Liver (tissue), 8 donors: ENCODE measurements at regions not wholly inside any gene's neighbourhood (a gene's known extent, or its start where the extent isn't known, plus 50 kb on each side); places are given as distances from the start of the nearest gene placed in this dataset.

Experiments used
- DNase-seq: peaks from one replicate; pipeline ENCODE4 v3.0.0-alpha.2; 2017; ENCODE audit warnings: low spot score
- H3K27ac ChIP-seq, 2 donors: one replicate each; pipeline ENCODE4 v1.7.0; 2013; ENCODE audit warnings: inconsistent platforms in 2 of 2, low read length in 2 of 2, control low read depth in 1 of 2, low read depth in 1 of 2, mild to moderate bottlenecking in 1 of 2
- H3K27me3 ChIP-seq, 4 donors: one replicate each; pipeline versions ENCODE4 v1.6.1 to v1.7.0; 2013; ENCODE audit warnings: low read length in 3 of 4, inconsistent platforms in 1 of 4, mild to moderate bottlenecking in 1 of 4, moderate library complexity in 1 of 4; ENCODE audit not compliant: control insufficient read depth in 4 of 4, insufficient read depth in 4 of 4
- H3K36me3 ChIP-seq, 4 donors: one replicate each; pipeline versions ENCODE4 v1.6.1 to v1.7.0; 2013; ENCODE audit warnings: low read length in 3 of 4, mild to moderate bottlenecking in 3 of 4, low read depth in 1 of 4, moderate library complexity in 1 of 4; ENCODE audit not compliant: control insufficient read depth in 4 of 4, insufficient read depth in 3 of 4
- H3K4me1 ChIP-seq, 4 donors: one replicate each; pipeline versions ENCODE4 v1.6.1 to v1.7.0; 2013; ENCODE audit warnings: low read length in 3 of 4, mild to moderate bottlenecking in 3 of 4, moderate library complexity in 1 of 4; ENCODE audit not compliant: control insufficient read depth in 4 of 4, insufficient read depth in 4 of 4
- H3K4me3 ChIP-seq, 3 donors: one replicate each; pipeline versions ENCODE4 v1.6.1 to v1.7.0; 2013; ENCODE audit warnings: low read length in 3 of 3, control low read depth in 1 of 3, low read depth in 1 of 3, mild to moderate bottlenecking in 1 of 3
- H3K9ac ChIP-seq, 2 donors: one replicate each; pipeline ENCODE4 v1.7.0; 2013; ENCODE audit warnings: low read length in 2 of 2, mild to moderate bottlenecking in 2 of 2, moderate library complexity in 2 of 2, control low read depth in 1 of 2, low read depth in 1 of 2
- H3K9me3 ChIP-seq, 4 donors: one replicate each; pipeline versions ENCODE4 v1.6.1 to v1.7.0; 2013; ENCODE audit warnings: low read length in 3 of 4; ENCODE audit not compliant: control insufficient read depth in 4 of 4
- ATF3 ChIP-seq: IDR thresholded peaks from 2 replicates; pipeline ENCODE4 v1.6.1; 2016; ENCODE audit warnings: antibody characterized with exemption
- CTCF ChIP-seq: fragments of 150-350 bp; IDR thresholded peaks from 2 replicates; pipeline ENCODE4 v1.5.1; 2017; ENCODE audit warnings: improper control_type of control experiment, low read depth, low read length; ENCODE audit not compliant: missing input control
- EGR1 ChIP-seq, 2 donors: IDR thresholded peaks; 2 replicates each; pipeline ENCODE4 v1.6.1; 2016 to 2018; ENCODE audit warnings: antibody characterized with exemption in 2 of 2, low read depth in 2 of 2
- FOXA1 ChIP-seq: IDR thresholded peaks from 2 replicates; pipeline ENCODE4 v1.6.1; 2016; ENCODE audit warnings: antibody characterized with exemption
- FOXA2 ChIP-seq: IDR thresholded peaks from 2 replicates; pipeline ENCODE4 v1.6.1; 2016; ENCODE audit warnings: antibody characterized with exemption
- GABPA ChIP-seq, 2 donors: IDR thresholded peaks in 1 of 2; conservative IDR thresholded peaks in 1 of 2; 2 replicates each; pipeline ENCODE4 v1.6.1; 2016; ENCODE audit warnings: antibody characterized with exemption in 2 of 2, mild to moderate bottlenecking in 1 of 2, moderate library complexity in 1 of 2
- HNF4A ChIP-seq, 2 donors: conservative IDR thresholded peaks; 2 replicates each; pipeline ENCODE4 v1.6.1; 2016; ENCODE audit warnings: antibody characterized with exemption in 2 of 2, mild to moderate bottlenecking in 2 of 2
- HNF4G ChIP-seq: IDR thresholded peaks from 2 replicates; pipeline ENCODE4 v1.6.1; 2016; ENCODE audit warnings: antibody characterized with exemption
- JUND ChIP-seq, 2 donors: IDR thresholded peaks; 2 replicates each; pipeline ENCODE4 v1.6.1; 2016; ENCODE audit warnings: antibody characterized with exemption in 2 of 2
- MAX ChIP-seq: IDR thresholded peaks from 2 replicates; pipeline ENCODE4 v1.6.1; 2016; ENCODE audit warnings: antibody characterized with exemption
- NR2F2 ChIP-seq: IDR thresholded peaks from 2 replicates; pipeline ENCODE4 v1.6.1; 2016; ENCODE audit warnings: antibody characterized with exemption
- RAD21 ChIP-seq, 2 donors: IDR thresholded peaks; 2 replicates each; pipeline ENCODE4 v1.6.1; 2016; ENCODE audit warnings: antibody characterized with exemption in 2 of 2, mild to moderate bottlenecking in 2 of 2
- REST ChIP-seq: IDR thresholded peaks from 2 replicates; pipeline ENCODE4 v1.6.1; 2016; ENCODE audit warnings: antibody characterized with exemption, mild to moderate bottlenecking
- RXRA ChIP-seq, 2 donors: IDR thresholded peaks; 2 replicates each; pipeline ENCODE4 v1.6.1; 2017 to 2018; ENCODE audit warnings: antibody characterized with exemption in 2 of 2, mild to moderate bottlenecking in 1 of 2
- SP1 ChIP-seq: IDR thresholded peaks from 2 replicates; pipeline ENCODE4 v1.6.1; 2018; ENCODE audit warnings: antibody characterized with exemption, mild to moderate bottlenecking
- TAF1 ChIP-seq: conservative IDR thresholded peaks from 2 replicates; pipeline ENCODE4 v1.6.1; 2016; ENCODE audit warnings: antibody characterized with exemption, mild to moderate bottlenecking
- YY1 ChIP-seq: IDR thresholded peaks from 2 replicates; pipeline ENCODE4 v1.6.1; 2016; ENCODE audit warnings: antibody characterized with exemption, mild to moderate bottlenecking
- ZBTB33 ChIP-seq: IDR thresholded peaks from 2 replicates; pipeline ENCODE4 v1.6.1; 2016; ENCODE audit warnings: antibody characterized with exemption
- WGBS: extraction: QIAGEN DNeasy Blood & Tissue Kit; methylation state at CpG from one replicate; pipeline ENCODE4 v1.1.7; 2013; 5-methylcytosine and 5-hydroxymethylcytosine counted together
- donor health status: healthy.
- donor health status: healthy.
- donor health status: healthy.
- donor health status: healthy.
- donor health status: healthy.

GRCh38 chr13:44147233-44147632, 226.4 kb upstream of the SERP2 start:
- Histone ChIP-seq H3K4me3 (no peak overlapping the region), H3K9ac (no peak overlapping the region), H3K27me3 (no peaks in the 10 kb centered on the region), H3K9me3 (no peaks in the 10 kb centered on the region), H3K4me1 (peaks cover 0 to 14% (median 9%) of the 10 kb centered on the region in 4 donors), H3K27ac (no peak overlapping the region), H3K36me3 (peaks cover 0 to 3% (median 0%) of the 10 kb centered on the region in 4 donors)
- WGBS, result 93% methylated on average over 2 of the region's 2 CpGs
- TF ChIP-seq FOXA2, result no peak
- TF ChIP-seq RAD21 (IDR thresholded peaks at IDR 0.05), result no peak
- TF ChIP-seq MAX, result no peak
- no peak for TF ChIP-seq SP1
- TF ChIP-seq HNF4G, result no peak
- no peak for TF ChIP-seq FOXA1
- TF ChIP-seq JUND (IDR thresholded peaks at IDR 0.05), result no peak
- TF ChIP-seq CTCF, result no peak
- no peak for TF ChIP-seq REST
- no peak for TF ChIP-seq NR2F2
- TF ChIP-seq GABPA (IDR thresholded peaks at IDR 0.05 in 1 of 2, conservative IDR thresholded peaks at IDR 0.05 in 1 of 2), result no peak
- TF ChIP-seq TAF1, result no peak
- no peak for TF ChIP-seq ATF3
- no peak for TF ChIP-seq RXRA (IDR thresholded peaks at IDR 0.05)
- no peak for TF ChIP-seq ZBTB33
- TF ChIP-seq YY1, result no peak
- no peak for TF ChIP-seq HNF4A (conservative IDR thresholded peaks at IDR 0.05)
- no peak for TF ChIP-seq EGR1 (IDR thresholded peaks at IDR 0.05; ENCODE audit: low read depth in 2 of 2)
- no peak for DNase-seq
